HepG2 (cell line): ENCODE measurements at regions not wholly inside any gene's neighbourhood (a gene's known extent, or its start where the extent isn't known, plus 50 kb on each side); places are given as distances from the start of the nearest gene placed in this dataset.

Experiments
- ATAC-seq: fragments of 200-7000 bp; cut with Tn5 transposase; 3 replicates; pipeline ENCODE4 v1.9.1; 2020; ENCODE audit warnings: mild to moderate bottlenecking, moderate library complexity
- BruUV-seq: library from RNA; stranded (reverse); fragments of 400-500 nt; replicated peaks from 2 replicates; lab custom pipeline; 2021; lab: Mats Ljungman, UMichigan
- CTCF ChIA-PET: fragments of 300-600 bp; formaldehyde crosslinking; extraction: SDS; loops from one replicate; lab custom pipeline; 2021; ENCODE audit warnings: low total read pairs, inconsistent platforms, low intra/inter-chr PET ratio; lab: Yijun Ruan, JAX
- POLR2A ChIA-PET: fragments of 350-600 bp; sonication (Branson Sonifier 250); formaldehyde crosslinking; loops from one replicate; lab custom pipeline; 2020; ENCODE audit warnings: antibody characterized with exemption, inconsistent platforms; lab: Yijun Ruan, JAX
- DNase-seq: peaks from one replicate; pipeline ENCODE4 v3.0.0-alpha.2; 2015; ENCODE audit warnings: low spot score
- FAIRE-seq: peaks from 3 replicates; lab custom pipeline; 2011; peaks lifted over from hg19 to GRCh38; lab: Jason Lieb, UNC
- H2AFZ ChIP-seq: one replicate; pipeline ENCODE4 v1.6.1; 2011; ENCODE audit warnings: low read length, inconsistent platforms
- H3K27ac ChIP-seq: fragments of 300-600 bp; 3 replicates; pipeline ENCODE4 v1.8.0; 2011; ENCODE audit warnings: mixed run types, mild to moderate bottlenecking, mixed read lengths, low read length, inconsistent platforms; ENCODE audit not compliant: insufficient read depth; ENCODE audit errors: extremely low read length
- H3K27me3 ChIP-seq, 2 experiments: fragments of 200-600 bp in 1 of 2; 2 replicates in 1 of 2; 3 replicates in 1 of 2; pipeline versions ENCODE4 v1.6.0 to v1.8.0; 2011; ENCODE audit warnings: low read length in 2 of 2, mild to moderate bottlenecking in 2 of 2, moderate library complexity in 2 of 2, inconsistent platforms in 1 of 2; ENCODE audit not compliant: insufficient read depth in 2 of 2, control insufficient read depth in 1 of 2
- H3K36me3 ChIP-seq, 2 experiments: fragments of 200-600 bp in 1 of 2; replicated peaks in 1 of 2; 2 replicates in 1 of 2; 3 replicates in 1 of 2; pipeline versions ENCODE4 v1.5.1 to v1.8.0; 2011; ENCODE audit warnings: low read length in 2 of 2, inconsistent platforms in 1 of 2; ENCODE audit not compliant: insufficient read depth in 2 of 2, control insufficient read depth in 1 of 2
- H3K4me1 ChIP-seq: 2 replicates; pipeline ENCODE4 v1.5.1; 2012; ENCODE audit warnings: low read length, inconsistent platforms; ENCODE audit not compliant: insufficient read depth
- H3K4me2 ChIP-seq: 2 replicates; pipeline ENCODE4 v1.6.0; 2011; ENCODE audit warnings: low read depth, low read length, inconsistent platforms
- H3K4me3 ChIP-seq, 3 experiments: fragments of 200-600 bp in 1 of 3; sonication (generic), shearing (Covaris generic) in 1 of 3; replicated peaks in 1 of 3; 2 replicates each; pipeline ENCODE4 v1.5.1; 2011 to 2016; ENCODE audit warnings: low read length in 3 of 3, inconsistent platforms in 2 of 3, low read depth in 2 of 3, mild to moderate bottlenecking in 2 of 3, control low read depth in 1 of 3, mixed read lengths in 1 of 3; ENCODE audit not compliant: insufficient read depth in 1 of 3
- H3K79me2 ChIP-seq: one replicate; pipeline ENCODE4 v1.6.1; 2011; ENCODE audit warnings: low read length, inconsistent platforms; ENCODE audit not compliant: insufficient read depth
- H3K9ac ChIP-seq: 2 replicates; pipeline ENCODE4 v1.6.0; 2011; ENCODE audit warnings: mild to moderate bottlenecking, low read depth, low read length, inconsistent platforms; ENCODE audit not compliant: insufficient read depth
- H3K9me3 ChIP-seq: 2 replicates; pipeline ENCODE4 v1.5.1; 2012; ENCODE audit warnings: mild to moderate bottlenecking, low read length
- H4K20me1 ChIP-seq: 2 replicates; pipeline ENCODE4 v1.6.0; 2011; ENCODE audit warnings: inconsistent platforms, mild to moderate bottlenecking, low read length, moderate library complexity; ENCODE audit not compliant: insufficient read depth
- CCAR2 ChIP-seq: fragments of 200-400 bp; formaldehyde crosslinking; optimal IDR thresholded peaks from 2 replicates; pipeline ENCODE3; 2018; ENCODE audit warnings: low read depth, mild to moderate bottlenecking, low read length, moderate library complexity
- CTCF ChIP-seq: sonication (generic); formaldehyde crosslinking; IDR thresholded peaks from 2 replicates; pipeline ENCODE4 v1.5.0; 2020; ENCODE audit warnings: mild to moderate bottlenecking, missing genetic modification reagents, moderate library complexity
- DNMT1 ChIP-seq: sonication (generic); formaldehyde crosslinking; IDR thresholded peaks from 2 replicates; pipeline ENCODE4 v1.5.1; 2020; ENCODE audit warnings: mild to moderate bottlenecking, missing genetic modification reagents
- ELF3 ChIP-seq: IDR thresholded peaks from 2 replicates; pipeline ENCODE4 v1.6.1; 2016; ENCODE audit warnings: missing genetic modification reagents, missing compliant biosample characterization
- GMEB1 ChIP-seq: sonication (generic); formaldehyde crosslinking; IDR thresholded peaks from 2 replicates; pipeline ENCODE4 v1.5.1; 2020; ENCODE audit warnings: missing genetic modification reagents, mild to moderate bottlenecking, borderline replicate concordance
- HNRNPLL ChIP-seq: fragments of 200-400 bp; formaldehyde crosslinking; IDR thresholded peaks from 2 replicates; pipeline ENCODE4 v1.6.1; 2017; ENCODE audit warnings: mild to moderate bottlenecking, low read depth, low read length; ENCODE audit not compliant: poor library complexity, severe bottlenecking
- HOXA5 ChIP-seq: sonication (generic); formaldehyde crosslinking; IDR thresholded peaks from 2 replicates; pipeline ENCODE4 v1.4.0; 2020; ENCODE audit warnings: missing genetic modification reagents
- PRDM15 ChIP-seq: sonication (generic); formaldehyde crosslinking; IDR thresholded peaks from 2 replicates; pipeline ENCODE4 v1.4.0; 2020; ENCODE audit warnings: missing genetic modification reagents
- PRMT3 ChIP-seq: sonication (generic); formaldehyde crosslinking; IDR thresholded peaks from 2 replicates; pipeline ENCODE4 v1.8.1; 2022; ENCODE audit warnings: low read depth, mild to moderate bottlenecking, moderate library complexity, missing genetic modification reagents, borderline replicate concordance
- RAD21 ChIP-seq: fragments of 450-650 bp; formaldehyde crosslinking; IDR thresholded peaks from 2 replicates; pipeline ENCODE4 v1.5.0; 2020; ENCODE audit warnings: mild to moderate bottlenecking
- RELA ChIP-seq: sonication (generic); formaldehyde crosslinking; IDR thresholded peaks from 2 replicates; pipeline ENCODE4 v1.4.0; 2020; ENCODE audit warnings: missing genetic modification reagents
- SMC3 ChIP-seq: IDR thresholded peaks from 2 replicates; pipeline ENCODE4 v1.6.1; 2011; ENCODE audit warnings: low read length, improper control_type of control experiment
- SRY ChIP-seq: sonication (generic); formaldehyde crosslinking; IDR thresholded peaks from 2 replicates; pipeline ENCODE4 v1.8.0; 2022; ENCODE audit warnings: mild to moderate bottlenecking, missing genetic modification reagents
- STAG1 ChIP-seq: sonication (generic); formaldehyde crosslinking; IDR thresholded peaks from 2 replicates; pipeline ENCODE4 v1.4.0; 2020; ENCODE audit warnings: missing genetic modification reagents
- XRCC5 ChIP-seq: fragments of 200-400 bp; formaldehyde crosslinking; optimal IDR thresholded peaks from 2 replicates; pipeline ENCODE3; 2017; ENCODE audit warnings: mild to moderate bottlenecking, low read length
- ZFX ChIP-seq: sonication (generic); formaldehyde crosslinking; IDR thresholded peaks from 2 replicates; pipeline ENCODE4 v1.4.0; 2020; ENCODE audit warnings: mild to moderate bottlenecking, low read depth, missing genetic modification reagents, moderate library complexity
- ZNF75D ChIP-seq: sonication (generic); formaldehyde crosslinking; IDR thresholded peaks from 2 replicates; pipeline ENCODE4 v1.8.1; 2023; ENCODE audit warnings: missing genetic modification reagents, mild to moderate bottlenecking, borderline replicate concordance
- WGBS: methylation state at CpG from one replicate; pipeline ENCODE4 v1.1.6; 2017; ENCODE audit warnings: low lambda C conversion rate; 5-methylcytosine and 5-hydroxymethylcytosine counted together
- in situ Hi-C: cut with HindIII; loops from 2 replicates; pipeline ENCODE4 v1.10.0; 2017; ENCODE audit warnings: low pct_unique_long_range_greater_than_20kb; ENCODE audit not compliant: extremely low pct_ligation_motif_present
- intact Hi-C: fragments of 100-400 bp; cut with micrococcal nuclease; formaldehyde crosslinking; loops from one replicate; pipeline ENCODE4 v1.10.0; 2022; ENCODE audit not compliant: unreplicated experiment

GRCh38 chr5:97297063-97297703 is 114.1 kb upstream of the RIOK2 start:
- Histone ChIP-seq H3K79me2 (no peaks in the 10 kb centered on the region), H4K20me1 (no peaks in the 10 kb centered on the region), H3K27ac (no peak overlapping the region), H2AFZ (no peak overlapping the region), H3K4me1 (no peaks in the 10 kb centered on the region), H3K9ac (no peak overlapping the region), H3K4me2 (no peak overlapping the region), H3K4me3 (no peak overlapping the region), H3K36me3 (no peaks in the 10 kb centered on the region), H3K27me3 (no peaks in the 10 kb centered on the region), H3K9me3 (no peaks in the 10 kb centered on the region)
- ChIA-PET POLR2A (no interaction called here), CTCF (interaction anchor here (2.0 kb wide), 1 partner anchor 236 kb away, joined by 11 read pairs; no protein-coding TSS in a partner anchor)
- FAIRE-seq (peak; percentile 34), ATAC-seq (peak; percentile 100), DNase-seq (peak; percentile 70)
- in situ Hi-C loops: loop anchor here (25.0 kb wide), 1 partner anchor 240 kb away; no protein-coding TSS in a partner anchor
- intact Hi-C loops: loop anchor here (1.0 to 10.0 kb wide), 3 partner anchors 237 to 1530 kb away; partner anchors contain the start of gene RGMB
- TF ChIP-seq DNMT1 (CRISPR knock-in tag): no peak
- no peak for TF ChIP-seq HNRNPLL
- TF ChIP-seq XRCC5: peak; percentile 43
- TF ChIP-seq RELA: no peak
- no peak for TF ChIP-seq SRY
- no peak for TF ChIP-seq HOXA5 (CRISPR knock-in tag)
- no peak for TF ChIP-seq ZNF75D
- no peak for TF ChIP-seq GMEB1 (CRISPR knock-in tag)
- TF ChIP-seq ZFX (CRISPR knock-in tag): no peak
- no peak for TF ChIP-seq ELF3 (CRISPR knock-in tag)
- no peak for TF ChIP-seq PRDM15 (CRISPR knock-in tag)
- peak; percentile 75 for TF ChIP-seq RAD21 (CRISPR knock-in tag)
- TF ChIP-seq STAG1 (CRISPR knock-in tag): peak; percentile 75
- TF ChIP-seq CCAR2: no peak
- TF ChIP-seq PRMT3 (CRISPR knock-in tag): no peak
- peak; percentile 57 for TF ChIP-seq SMC3
- TF ChIP-seq CTCF (CRISPR knock-in tag): peak; percentile 70
- 10% methylated on average over 3 of the region's 5 CpGs for WGBS
- BruUV-seq: no TSS peak
